H1 (cell line): ENCODE measurements at regions not wholly inside any gene's neighbourhood (a gene's known extent, or its start where the extent isn't known, plus 50 kb on each side); places are given as distances from the start of the nearest gene placed in this dataset.

Experiments
- CTCF ChIA-PET: fragments of 300-600 bp; sonication (Branson Sonifier 250); formaldehyde crosslinking; loops from one replicate; lab custom pipeline; 2021; ENCODE audit not compliant: partially characterized antibody; lab: Charles Lee
- POLR2A ChIA-PET: fragments of 300-600 bp; sonication (Branson Sonifier 250); formaldehyde crosslinking; loops from one replicate; lab custom pipeline; 2021; ENCODE audit warnings: inconsistent platforms; ENCODE audit not compliant: partially characterized antibody; lab: Charles Lee
- DNase-seq, 2 experiments: peaks; one replicate each; pipeline versions ENCODE4 v3.0.0 to v3.0.0-alpha.2; 2010 to 2022; ENCODE audit warnings: low spot score in 2 of 2, low read depth in 1 of 2, mixed read lengths in 1 of 2
- FAIRE-seq: peaks from 2 replicates; lab custom pipeline; 2011; peaks lifted over from hg19 to GRCh38; lab: Jason Lieb, UNC
- H2AFZ ChIP-seq: 2 replicates; pipeline ENCODE4 v1.8.1; 2012; ENCODE audit warnings: low read length, inconsistent platforms
- H2AK5ac ChIP-seq: 2 replicates; pipeline ENCODE4 v1.6.1; 2013; ENCODE audit warnings: low read depth, low read length
- H2BK120ac ChIP-seq: replicated peaks from 2 replicates; pipeline ENCODE3; 2013; ENCODE audit warnings: low read depth, low read length, inconsistent platforms
- H2BK12ac ChIP-seq: 2 replicates; pipeline ENCODE4 v1.6.1; 2013; ENCODE audit warnings: low read depth, low read length
- H2BK15ac ChIP-seq: 2 replicates; pipeline ENCODE4 v1.6.1; 2013; ENCODE audit warnings: low read length
- H2BK20ac ChIP-seq: 2 replicates; pipeline ENCODE4 v1.6.1; 2013; ENCODE audit warnings: low read length
- H2BK5ac ChIP-seq: 2 replicates; pipeline ENCODE4 v1.6.1; 2013; ENCODE audit warnings: low read depth, low read length
- H3K14ac ChIP-seq: 2 replicates; pipeline ENCODE4 v1.6.1; 2013; ENCODE audit warnings: inconsistent platforms; ENCODE audit not compliant: insufficient read length
- H3K18ac ChIP-seq: 2 replicates; pipeline ENCODE4 v1.6.1; 2013; ENCODE audit warnings: low read length; ENCODE audit errors: extremely low read depth
- H3K23ac ChIP-seq: 2 replicates; pipeline ENCODE4 v1.6.1; 2013; ENCODE audit warnings: inconsistent platforms; ENCODE audit not compliant: insufficient read length
- H3K23me2 ChIP-seq: 2 replicates; pipeline ENCODE4 v1.6.1; 2013; ENCODE audit warnings: low read depth, low read length
- H3K27ac ChIP-seq: 2 replicates; pipeline ENCODE4 v1.6.1; 2011; ENCODE audit warnings: low read depth, low read length, inconsistent platforms
- H3K27me3 ChIP-seq, 4 experiments: replicated peaks in 1 of 4; 1 replicate in 1 of 4; 2 replicates in 3 of 4; pipeline versions ENCODE4 v1.6.1 to v1.8.1; 2011 to 2013; ENCODE audit warnings: low read length in 3 of 4, mild to moderate bottlenecking in 3 of 4, inconsistent platforms in 2 of 4, mixed read lengths in 2 of 4, moderate library complexity in 1 of 4; ENCODE audit not compliant: control insufficient read depth in 3 of 4, insufficient read depth in 3 of 4; ENCODE audit errors: extremely low read depth in 1 of 4
- H3K36me3 ChIP-seq, 4 experiments: 2 replicates each; pipeline versions ENCODE4 v1.6.1 to v1.8.1; 2011 to 2013; ENCODE audit warnings: mild to moderate bottlenecking in 4 of 4, low read length in 3 of 4, moderate library complexity in 2 of 4, control low read depth in 1 of 4, inconsistent platforms in 1 of 4; ENCODE audit not compliant: insufficient read depth in 4 of 4, control insufficient read depth in 2 of 4
- H3K4ac ChIP-seq: replicated peaks from 2 replicates; pipeline ENCODE3; 2013; ENCODE audit warnings: low read length, low read depth, mixed read lengths, inconsistent platforms; ENCODE audit not compliant: insufficient read length
- H3K4me1 ChIP-seq, 4 experiments: replicated peaks in 1 of 4; 1 replicate in 1 of 4; 2 replicates in 3 of 4; pipeline versions ENCODE4 v1.6.1 to v1.8.1; 2011 to 2013; ENCODE audit warnings: low read length in 3 of 4, inconsistent platforms in 2 of 4, mixed read lengths in 1 of 4; ENCODE audit not compliant: insufficient read depth in 4 of 4, control insufficient read depth in 3 of 4
- H3K4me2 ChIP-seq, 2 experiments: 2 replicates each; pipeline versions ENCODE4 v1.6.1 to v1.8.1; 2011 to 2013; ENCODE audit warnings: low read depth in 2 of 2, low read length in 2 of 2, control low read depth in 1 of 2, inconsistent platforms in 1 of 2, mild to moderate bottlenecking in 1 of 2; ENCODE audit not compliant: insufficient read depth in 1 of 2
- H3K4me3 ChIP-seq, 4 experiments: fragments of 200-600, 300-600 bp in 1 of 4; sonication (generic), shearing (Covaris generic), sonication (Bioruptor Twin) in 1 of 4; 2 replicates each; pipeline versions ENCODE4 v1.5.1 to v1.8.1; 2011 to 2016; ENCODE audit warnings: low read length in 4 of 4, low read depth in 3 of 4, control low read depth in 2 of 4, inconsistent platforms in 2 of 4, mild to moderate bottlenecking in 2 of 4, mixed read lengths in 1 of 4, moderate library complexity in 1 of 4; ENCODE audit not compliant: insufficient read depth in 2 of 4; ENCODE audit errors: extremely low read depth in 1 of 4
- H3K56ac ChIP-seq: replicated peaks from 2 replicates; pipeline ENCODE3; 2013; ENCODE audit warnings: low read depth, mild to moderate bottlenecking, mixed read lengths, low read length, inconsistent platforms; ENCODE audit not compliant: insufficient read length
- H3K79me1 ChIP-seq: 2 replicates; pipeline ENCODE4 v1.6.1; 2013; ENCODE audit warnings: low read depth, low read length, control low read depth
- H3K79me2 ChIP-seq, 2 experiments: 2 replicates each; pipeline versions ENCODE4 v1.6.1 to v1.8.1; 2012 to 2013; ENCODE audit warnings: low read length in 2 of 2, mild to moderate bottlenecking in 2 of 2, inconsistent platforms in 1 of 2; ENCODE audit not compliant: insufficient read depth in 2 of 2, control insufficient read depth in 1 of 2
- H3K9ac ChIP-seq, 4 experiments: replicated peaks in 1 of 4; 1 replicate in 1 of 4; 2 replicates in 3 of 4; pipeline versions ENCODE4 v1.6.1 to v1.8.1; 2011 to 2013; ENCODE audit warnings: low read depth in 3 of 4, low read length in 3 of 4, control low read depth in 2 of 4, mild to moderate bottlenecking in 2 of 4, moderate library complexity in 2 of 4, inconsistent platforms in 1 of 4; ENCODE audit errors: extremely low read depth in 1 of 4
- H3K9me3 ChIP-seq, 2 experiments: 2 replicates each; pipeline versions ENCODE4 v1.6.1 to v1.8.1; 2012 to 2013; ENCODE audit warnings: mild to moderate bottlenecking in 2 of 2, moderate library complexity in 2 of 2, control low read depth in 1 of 2, inconsistent platforms in 1 of 2, low read depth in 1 of 2, low read length in 1 of 2, mixed read lengths in 1 of 2; ENCODE audit not compliant: insufficient read depth in 2 of 2
- H4K20me1 ChIP-seq, 2 experiments: replicated peaks in 1 of 2; 2 replicates each; pipeline versions ENCODE3 to v1.8.1; 2011 to 2013; ENCODE audit warnings: inconsistent platforms in 2 of 2, low read length in 2 of 2, mild to moderate bottlenecking in 1 of 2; ENCODE audit not compliant: insufficient read depth in 2 of 2, control insufficient read depth in 1 of 2
- H4K5ac ChIP-seq: 2 replicates; pipeline ENCODE4 v1.6.1; 2013; ENCODE audit warnings: low read length, low read depth, mixed read lengths, inconsistent platforms; ENCODE audit not compliant: insufficient read length
- H4K8ac ChIP-seq: 2 replicates; pipeline ENCODE4 v1.8.0; 2013; ENCODE audit warnings: mild to moderate bottlenecking, moderate library complexity, low read length, inconsistent platforms; ENCODE audit not compliant: insufficient read depth; ENCODE audit errors: extremely low read depth
- H4K91ac ChIP-seq: replicated peaks from 2 replicates; pipeline ENCODE3; 2013; ENCODE audit warnings: low read length, mixed read lengths, inconsistent platforms; ENCODE audit not compliant: insufficient read length
- BACH1 ChIP-seq: IDR thresholded peaks from 2 replicates; pipeline ENCODE4 v1.6.1; 2012; ENCODE audit warnings: low read length, improper control_type of control experiment
- BRCA1 ChIP-seq: IDR thresholded peaks from 2 replicates; pipeline ENCODE4 v1.6.1; 2012; ENCODE audit warnings: low read depth, low read length, improper control_type of control experiment
- JUN ChIP-seq: IDR thresholded peaks from 2 replicates; pipeline ENCODE4 v1.6.1; 2011; ENCODE audit warnings: low read depth, mild to moderate bottlenecking, improper control_type of control experiment, low read length
- NRF1 ChIP-seq: IDR thresholded peaks from 2 replicates; pipeline ENCODE4 v1.6.1; 2011; ENCODE audit warnings: mild to moderate bottlenecking, low read depth, low read length, improper control_type of control experiment
- WGBS, 2 experiments: shearing (Covaris generic) in 1 of 2; methylation state at CpG; one replicate each; pipeline versions ENCODE4 v1.1.6 to v1.1.7; 2013 to 2015; ENCODE audit warnings: low lambda C conversion rate in 2 of 2, mixed read lengths in 2 of 2, inconsistent platforms in 1 of 2, low coverage in 1 of 2, missing lambda C conversion rate in 1 of 2; ENCODE audit not compliant: insufficient replicate concordance in 2 of 2, insufficient coverage in 1 of 2, insufficient read length in 1 of 2; ENCODE audit errors: extremely low coverage in 1 of 2, missing lambda C conversion rate in 1 of 2; 5-methylcytosine and 5-hydroxymethylcytosine counted together
- TF ChIP-seq, protein P1 (sequence below): IDR thresholded peaks from 2 replicates; pipeline ENCODE4 v1.6.1; 2011; ENCODE audit warnings: low read depth, mild to moderate bottlenecking, low read length; ENCODE audit not compliant: insufficient read depth
- TF ChIP-seq, protein P2 (sequence below), 3 experiments: IDR thresholded peaks; 1 replicate in 2 of 3; 2 replicates in 1 of 3; pipeline versions ENCODE4 v1.5.1 to v1.6.1; 2011; ENCODE audit warnings: low read length in 3 of 3, mild to moderate bottlenecking in 3 of 3, inconsistent platforms in 2 of 3, low read depth in 1 of 3, moderate library complexity in 1 of 3; ENCODE audit not compliant: insufficient read depth in 1 of 3; ENCODE audit errors: control extremely low read depth in 1 of 3
- TF ChIP-seq, protein P3 (sequence below): IDR thresholded peaks from 2 replicates; pipeline ENCODE4 v1.6.1; 2012; ENCODE audit warnings: inconsistent platforms

DNA sequence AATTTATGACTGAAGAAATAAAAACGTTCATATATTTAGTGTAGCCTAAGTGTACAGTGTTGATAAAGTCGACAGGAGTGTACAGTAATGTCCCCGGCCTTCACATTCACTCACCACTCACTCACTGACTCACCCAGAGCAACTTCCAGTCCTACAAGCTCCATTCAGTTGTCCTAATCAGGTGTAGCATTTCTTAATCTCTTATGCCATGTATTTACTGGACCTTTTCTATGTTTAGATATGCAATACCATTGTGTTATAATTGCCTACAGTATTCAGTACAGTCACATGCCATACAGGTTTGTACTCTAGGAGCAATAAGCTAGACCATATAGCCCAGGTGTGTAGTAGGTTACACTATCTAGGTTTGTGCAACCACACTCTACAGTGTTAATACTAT is 610.2 kb upstream of the NOX3 start:
- ChIA-PET POLR2A (no interaction called here), CTCF (no interaction called here)
- no peaks in the 10 kb centered on the region for H3K36me3 ChIP-seq
- no peak for DNase-seq
- H2BK15ac ChIP-seq, result no peak overlapping the region
- H3K23me2 ChIP-seq, result no peaks in the 10 kb centered on the region
- no peak overlapping the region for H2AFZ ChIP-seq
- no peak overlapping the region for H3K4me3 ChIP-seq
- H3K27ac ChIP-seq, result no peak overlapping the region
- H3K79me1 ChIP-seq, result no peaks in the 10 kb centered on the region
- 87% methylated on average over 3 of the region's 3 CpGs; no CpG with 5 or more reads in 1 of the 2 experiments for WGBS, 2 experiments
- H4K91ac ChIP-seq, result no peak overlapping the region
- H4K8ac ChIP-seq, result no peak overlapping the region
- no peak overlapping the region for H2BK120ac ChIP-seq
- no peak overlapping the region for H3K23ac ChIP-seq
- FAIRE-seq, result no peak
- no peaks in the 10 kb centered on the region for H3K4me1 ChIP-seq
- no peaks in the 10 kb centered on the region for H3K27me3 ChIP-seq
- no peak overlapping the region for H3K9ac ChIP-seq
- no peak overlapping the region for H3K18ac ChIP-seq
- no peak overlapping the region for H4K5ac ChIP-seq
- no peak overlapping the region for H3K4ac ChIP-seq
- H3K56ac ChIP-seq, result no peak overlapping the region
- no peaks in the 10 kb centered on the region for H3K9me3 ChIP-seq
- no peaks in the 10 kb centered on the region for H3K79me2 ChIP-seq
- H2BK5ac ChIP-seq, result no peak overlapping the region
- no peak overlapping the region for H2AK5ac ChIP-seq
- no peak overlapping the region for H2BK12ac ChIP-seq
- no peak overlapping the region for H2BK20ac ChIP-seq
- H3K4me2 ChIP-seq, result no peak overlapping the region
- TF ChIP-seq, protein P1, sequence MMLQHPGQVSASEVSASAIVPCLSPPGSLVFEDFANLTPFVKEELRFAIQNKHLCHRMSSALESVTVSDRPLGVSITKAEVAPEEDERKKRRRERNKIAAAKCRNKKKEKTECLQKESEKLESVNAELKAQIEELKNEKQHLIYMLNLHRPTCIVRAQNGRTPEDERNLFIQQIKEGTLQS, result no peak
- TF ChIP-seq, protein P2, sequence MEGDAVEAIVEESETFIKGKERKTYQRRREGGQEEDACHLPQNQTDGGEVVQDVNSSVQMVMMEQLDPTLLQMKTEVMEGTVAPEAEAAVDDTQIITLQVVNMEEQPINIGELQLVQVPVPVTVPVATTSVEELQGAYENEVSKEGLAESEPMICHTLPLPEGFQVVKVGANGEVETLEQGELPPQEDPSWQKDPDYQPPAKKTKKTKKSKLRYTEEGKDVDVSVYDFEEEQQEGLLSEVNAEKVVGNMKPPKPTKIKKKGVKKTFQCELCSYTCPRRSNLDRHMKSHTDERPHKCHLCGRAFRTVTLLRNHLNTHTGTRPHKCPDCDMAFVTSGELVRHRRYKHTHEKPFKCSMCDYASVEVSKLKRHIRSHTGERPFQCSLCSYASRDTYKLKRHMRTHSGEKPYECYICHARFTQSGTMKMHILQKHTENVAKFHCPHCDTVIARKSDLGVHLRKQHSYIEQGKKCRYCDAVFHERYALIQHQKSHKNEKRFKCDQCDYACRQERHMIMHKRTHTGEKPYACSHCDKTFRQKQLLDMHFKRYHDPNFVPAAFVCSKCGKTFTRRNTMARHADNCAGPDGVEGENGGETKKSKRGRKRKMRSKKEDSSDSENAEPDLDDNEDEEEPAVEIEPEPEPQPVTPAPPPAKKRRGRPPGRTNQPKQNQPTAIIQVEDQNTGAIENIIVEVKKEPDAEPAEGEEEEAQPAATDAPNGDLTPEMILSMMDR (IDR thresholded peaks at IDR 0.05; ENCODE audit: control extremely low read depth in 1 of 3, insufficient read depth in 1 of 3, low read depth in 1 of 3, low read length in 3 of 3), result no peak
- TF ChIP-seq JUN, result no peak
- TF ChIP-seq, protein P3, sequence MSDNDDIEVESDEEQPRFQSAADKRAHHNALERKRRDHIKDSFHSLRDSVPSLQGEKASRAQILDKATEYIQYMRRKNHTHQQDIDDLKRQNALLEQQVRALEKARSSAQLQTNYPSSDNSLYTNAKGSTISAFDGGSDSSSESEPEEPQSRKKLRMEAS, result no peak
- no peak for TF ChIP-seq BRCA1
- TF ChIP-seq BACH1, result no peak
- no peak for TF ChIP-seq NRF1
- no peak overlapping the region for H3K14ac ChIP-seq
- H4K20me1 ChIP-seq, result no peaks in the 10 kb centered on the region
